ENCODE measurements at regions not wholly inside any gene's neighbourhood (a gene's known extent, or its start where the extent isn't known, plus 50 kb on each side); places are given as distances from the start of the nearest gene placed in this dataset.

DNA sequence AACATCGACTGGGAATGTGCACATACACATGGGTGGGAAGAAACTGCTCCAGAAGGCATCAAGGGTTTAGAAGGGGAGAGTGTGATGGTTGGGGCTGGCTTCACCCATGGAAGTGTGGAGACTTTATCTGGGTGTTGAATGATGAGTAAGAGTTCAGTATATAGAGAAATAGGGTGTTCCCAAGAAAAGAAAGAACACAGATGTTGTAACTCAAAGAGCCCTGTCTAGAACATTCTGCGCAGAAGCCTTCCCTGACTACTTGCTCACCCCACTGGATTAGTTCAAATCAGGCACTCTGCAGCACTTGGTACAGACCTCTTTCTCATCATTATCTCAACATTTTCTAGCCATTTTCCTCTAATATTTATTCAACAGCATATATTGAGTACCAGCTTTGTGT lies 491.7 kb downstream of the SNAPC1 start:
- TF ChIP-seq, protein P1, sequence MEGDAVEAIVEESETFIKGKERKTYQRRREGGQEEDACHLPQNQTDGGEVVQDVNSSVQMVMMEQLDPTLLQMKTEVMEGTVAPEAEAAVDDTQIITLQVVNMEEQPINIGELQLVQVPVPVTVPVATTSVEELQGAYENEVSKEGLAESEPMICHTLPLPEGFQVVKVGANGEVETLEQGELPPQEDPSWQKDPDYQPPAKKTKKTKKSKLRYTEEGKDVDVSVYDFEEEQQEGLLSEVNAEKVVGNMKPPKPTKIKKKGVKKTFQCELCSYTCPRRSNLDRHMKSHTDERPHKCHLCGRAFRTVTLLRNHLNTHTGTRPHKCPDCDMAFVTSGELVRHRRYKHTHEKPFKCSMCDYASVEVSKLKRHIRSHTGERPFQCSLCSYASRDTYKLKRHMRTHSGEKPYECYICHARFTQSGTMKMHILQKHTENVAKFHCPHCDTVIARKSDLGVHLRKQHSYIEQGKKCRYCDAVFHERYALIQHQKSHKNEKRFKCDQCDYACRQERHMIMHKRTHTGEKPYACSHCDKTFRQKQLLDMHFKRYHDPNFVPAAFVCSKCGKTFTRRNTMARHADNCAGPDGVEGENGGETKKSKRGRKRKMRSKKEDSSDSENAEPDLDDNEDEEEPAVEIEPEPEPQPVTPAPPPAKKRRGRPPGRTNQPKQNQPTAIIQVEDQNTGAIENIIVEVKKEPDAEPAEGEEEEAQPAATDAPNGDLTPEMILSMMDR (IDR thresholded peaks at IDR 0.05; ENCODE audit: low read depth, low read length), result no peak
- H3K4me3 ChIP-seq (ENCODE audit: low read depth, low read length), result no peak overlapping the region

DNA sequence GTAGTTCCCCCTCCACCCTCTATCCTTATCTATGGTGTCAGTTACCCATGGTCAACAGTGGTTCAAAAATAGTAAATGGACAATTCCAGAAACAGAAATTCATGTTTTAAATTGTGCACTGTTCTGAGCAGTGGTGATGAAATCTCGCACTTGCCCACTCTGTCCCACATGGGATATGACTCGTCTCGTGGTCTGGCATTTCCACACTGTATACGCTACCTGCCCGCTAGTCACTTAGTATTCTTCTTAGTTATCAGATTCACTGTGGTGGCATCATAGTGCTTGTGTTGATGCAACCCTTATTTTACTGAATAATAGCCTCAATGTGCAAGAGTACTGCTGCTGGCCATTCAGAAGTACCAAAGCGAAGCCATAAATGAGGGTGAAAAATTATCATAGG lies 507.0 kb downstream of the SNAPC1 start:
- TF ChIP-seq, protein P1 (IDR thresholded peaks at IDR 0.05; ENCODE audit: low read depth, low read length), result no peak
- H3K4me3 ChIP-seq (ENCODE audit: low read depth, low read length), result no peak overlapping the region

- TF ChIP-seq, protein P1 (IDR thresholded peaks at IDR 0.05; ENCODE audit: low read depth, low read length), result no peak
- H3K4me3 ChIP-seq (ENCODE audit: low read depth, low read length), result no peak overlapping the region
These were observed 508.0 kb downstream of the SNAPC1 start for GRCh38 chr14:62270236-62270635.

DNA sequence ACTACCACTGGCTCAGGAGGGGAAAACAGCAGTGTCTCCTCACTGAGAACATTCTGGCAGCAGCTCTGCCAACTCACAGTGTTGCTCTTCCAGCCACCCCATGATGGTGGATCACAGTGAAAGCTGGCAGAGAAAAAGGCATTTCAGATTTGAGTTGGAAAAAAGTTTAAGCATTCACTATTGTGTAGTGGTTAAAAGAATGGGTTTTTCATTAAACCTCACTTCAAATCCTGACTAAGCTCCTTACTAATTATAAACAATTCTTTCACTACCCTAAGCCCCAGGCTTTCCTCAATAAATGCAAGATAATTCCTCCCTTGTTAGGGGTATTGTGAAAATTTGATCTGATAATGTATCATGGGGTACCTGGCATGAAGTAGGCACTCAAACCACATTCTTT lies 518.1 kb downstream of the SNAPC1 start:
- H3K4me3 ChIP-seq (ENCODE audit: low read depth, low read length), result no peak overlapping the region
- TF ChIP-seq, protein P1 (IDR thresholded peaks at IDR 0.05; ENCODE audit: low read depth, low read length), result no peak

DNA sequence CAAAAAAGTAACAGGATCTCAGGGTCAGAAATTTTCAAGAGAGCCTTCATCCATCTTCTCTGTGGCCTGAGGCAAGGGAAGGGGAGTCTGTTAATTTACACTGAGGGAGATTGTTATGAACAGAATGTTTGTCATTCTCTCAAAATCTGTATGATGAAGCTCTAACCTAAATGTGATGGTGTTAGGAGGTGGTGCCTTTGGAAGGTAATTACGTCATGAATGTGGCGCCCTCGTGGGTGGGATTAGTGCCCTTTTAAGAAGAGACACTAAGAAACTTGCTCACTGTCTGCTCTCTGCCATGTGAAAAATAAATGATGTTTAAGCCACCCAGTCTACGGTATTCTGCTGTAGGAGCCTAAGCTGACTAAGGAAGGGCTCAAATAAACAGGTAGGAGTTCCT lies 521.6 kb downstream of the SNAPC1 start:
- TF ChIP-seq, protein P1 (IDR thresholded peaks at IDR 0.05; ENCODE audit: low read depth, low read length), result no peak
- H3K4me3 ChIP-seq (ENCODE audit: low read depth, low read length), result no peak overlapping the region

- TF ChIP-seq, protein P1 (IDR thresholded peaks at IDR 0.05; ENCODE audit: low read depth, low read length), result no peak
- no peak overlapping the region for H3K4me3 ChIP-seq (ENCODE audit: low read depth, low read length)
These were observed 527.3 kb downstream of the SNAPC1 start for GRCh38 chr14:62289471-62289870.

- TF ChIP-seq, protein P1 (IDR thresholded peaks at IDR 0.05; ENCODE audit: low read depth, low read length), result no peak
These were observed 538.9 kb downstream of the SNAPC1 start for GRCh38 chr14:62301080-62301479.

More at GRCh38 chr14:62301080-62301479, 538.9 kb downstream of the SNAPC1 start:
- H3K4me3 ChIP-seq (ENCODE audit: low read depth, low read length), result no peak overlapping the region
